ENCODE measurements at regions not wholly inside any gene's neighbourhood (a gene's known extent, or its start where the extent isn't known, plus 50 kb on each side); places are given as distances from the start of the nearest gene placed in this dataset.

GRCh38 chr12:123062681-123063486, 82.4 kb downstream of the ARL6IP4 start:
- DNase-seq (ENCODE audit: low read depth in 1 of 2, low spot score in 2 of 2) (no peak), FAIRE-seq (no peak)
- Histone ChIP-seq H2AK5ac (ENCODE audit: low read depth, low read length) (no peak overlapping the region; the same call in 1 of the 2 replicates), H3K79me2 (ENCODE audit: control insufficient read depth in 1 of 2, insufficient read depth in 2 of 2, low read length in 2 of 2) (no peaks in the 10 kb centered on the region), H3K4ac (replicated peaks; ENCODE audit: insufficient read length, low read depth, low read length) (no peak overlapping the region), H2AFZ (ENCODE audit: low read length) (no peak overlapping the region), H3K23me2 (ENCODE audit: low read depth, low read length) (no peaks in the 10 kb centered on the region), H2BK5ac (ENCODE audit: low read depth, low read length) (no peak overlapping the region), H3K9ac (replicated peaks in 1 of 4; ENCODE audit: extremely low read depth in 1 of 4, low read depth in 3 of 4, low read length in 3 of 4) (no peak overlapping the region), H3K27me3 (replicated peaks in 1 of 4; ENCODE audit: control insufficient read depth in 3 of 4, extremely low read depth in 1 of 4, insufficient read depth in 3 of 4, low read length in 3 of 4) (no peaks in the 10 kb centered on the region), H3K36me3 (ENCODE audit: control insufficient read depth in 2 of 4, insufficient read depth in 4 of 4, low read length in 3 of 4) (no peaks in the 10 kb centered on the region), H4K8ac (ENCODE audit: extremely low read depth, insufficient read depth, low read length) (0 out of 2 replicates have a peak overlapping the region, but pooled peaks have one; percentile 75), H2BK15ac (ENCODE audit: low read length) (peak overlapping the region; percentile 61; the same call in 1 of the 2 replicates), H4K91ac (replicated peaks; ENCODE audit: insufficient read length, low read length) (no peak overlapping the region), H3K23ac (ENCODE audit: insufficient read length) (no peak overlapping the region), H2BK12ac (ENCODE audit: low read depth, low read length) (no peak overlapping the region), H3K4me3 (ENCODE audit: extremely low read depth in 1 of 4, insufficient read depth in 2 of 4, low read depth in 3 of 4, low read length in 4 of 4) (no peak overlapping the region), H3K56ac (replicated peaks; ENCODE audit: insufficient read length, low read depth, low read length) (no peak overlapping the region), H3K9me3 (ENCODE audit: insufficient read depth in 2 of 2, low read depth in 1 of 2, low read length in 1 of 2) (no peaks in the 10 kb centered on the region), H3K4me2 (ENCODE audit: insufficient read depth in 1 of 2, low read depth in 2 of 2, low read length in 2 of 2) (no peak overlapping the region), H4K5ac (ENCODE audit: insufficient read length, low read depth, low read length) (no peak overlapping the region), H3K18ac (ENCODE audit: extremely low read depth, low read length) (no peak overlapping the region), H2BK20ac (ENCODE audit: low read length) (no peak overlapping the region; the same call in 1 of the 2 replicates), H3K27ac (ENCODE audit: low read depth, low read length) (no peak overlapping the region), H3K79me1 (ENCODE audit: low read depth, low read length) (peaks cover 2% of the 10 kb centered on the region; the same call in 1 of the 2 replicates), H4K20me1 (replicated peaks in 1 of 2; ENCODE audit: control insufficient read depth in 1 of 2, insufficient read depth in 2 of 2, low read length in 2 of 2) (no peaks in the 10 kb centered on the region), H3K4me1 (replicated peaks in 1 of 4; ENCODE audit: control insufficient read depth in 3 of 4, insufficient read depth in 4 of 4, low read length in 3 of 4) (no peaks in the 10 kb centered on the region), H2BK120ac (replicated peaks; ENCODE audit: low read depth, low read length) (no peak overlapping the region), H3K14ac (ENCODE audit: insufficient read length) (no peak overlapping the region)
- CTCF ChIA-PET (ENCODE audit: partially characterized antibody) = interaction anchor here (0.8 to 11.7 kb wide), 25 partner anchors 8 to 159 kb away, joined by 3 to 148 read pairs (median 4); partner anchors contain the start of gene PITPNM2
- 91% methylated on average over 9 of the region's 9 CpGs; no CpG with 5 or more reads in 1 of the 2 experiments for WGBS, 2 experiments (ENCODE audit: extremely low coverage in 1 of 2, insufficient coverage in 1 of 2, insufficient read length in 1 of 2, insufficient replicate concordance in 2 of 2, low coverage in 1 of 2, low lambda C conversion rate in 2 of 2, missing lambda C conversion rate in 1 of 2)
- POLR2A ChIA-PET (ENCODE audit: partially characterized antibody) = interaction anchor here (0.7 to 0.9 kb wide), 2 partner anchors 69 to 170 kb away, joined by 3 read pairs; partner anchors contain the start of genes MPHOSPH9 and MTRFR
- TF ChIP-seq TBP (IDR thresholded peaks at IDR 0.05; ENCODE audit: low read depth, low read length) = no peak
- no peak for TF ChIP-seq RNF2 (IDR thresholded peaks at IDR 0.05; ENCODE audit: borderline replicate concordance, low read depth, low read length, missing control alignments, poor library complexity, severe bottlenecking)
- no peak for TF ChIP-seq ZNF274 (IDR thresholded peaks at IDR 0.05; ENCODE audit: borderline replicate concordance, extremely low read depth, low read length)
